ENCODE measurements at regions not wholly inside any gene's neighbourhood (a gene's known extent, or its start where the extent isn't known, plus 50 kb on each side); places are given as distances from the start of the nearest gene placed in this dataset.

DNA sequence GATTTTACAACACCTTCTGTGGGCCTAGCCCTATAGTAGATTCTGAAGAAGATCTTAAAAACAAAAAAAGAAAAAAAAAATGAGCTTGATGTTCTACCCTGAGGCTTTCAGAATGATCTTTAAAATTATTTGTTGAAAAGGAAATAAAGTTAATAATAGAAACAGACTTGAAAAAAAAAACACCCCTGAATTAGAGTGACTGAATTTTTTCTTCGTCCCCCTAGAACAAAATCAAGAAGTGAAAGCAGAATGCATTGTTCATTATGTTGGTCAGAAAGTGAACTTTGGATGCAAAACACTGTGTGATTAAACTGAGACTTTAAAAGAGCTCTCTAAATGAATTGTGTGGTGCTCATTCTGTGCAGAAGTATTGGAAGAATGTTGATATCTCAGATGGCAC is 1384.4 kb upstream of the PIK3C3 start:
- no peak for TF ChIP-seq JUN (IDR thresholded peaks at IDR 0.05; ENCODE audit: borderline replicate concordance, insufficient read depth, insufficient read length, low read depth)
- TF ChIP-seq, protein P1, sequence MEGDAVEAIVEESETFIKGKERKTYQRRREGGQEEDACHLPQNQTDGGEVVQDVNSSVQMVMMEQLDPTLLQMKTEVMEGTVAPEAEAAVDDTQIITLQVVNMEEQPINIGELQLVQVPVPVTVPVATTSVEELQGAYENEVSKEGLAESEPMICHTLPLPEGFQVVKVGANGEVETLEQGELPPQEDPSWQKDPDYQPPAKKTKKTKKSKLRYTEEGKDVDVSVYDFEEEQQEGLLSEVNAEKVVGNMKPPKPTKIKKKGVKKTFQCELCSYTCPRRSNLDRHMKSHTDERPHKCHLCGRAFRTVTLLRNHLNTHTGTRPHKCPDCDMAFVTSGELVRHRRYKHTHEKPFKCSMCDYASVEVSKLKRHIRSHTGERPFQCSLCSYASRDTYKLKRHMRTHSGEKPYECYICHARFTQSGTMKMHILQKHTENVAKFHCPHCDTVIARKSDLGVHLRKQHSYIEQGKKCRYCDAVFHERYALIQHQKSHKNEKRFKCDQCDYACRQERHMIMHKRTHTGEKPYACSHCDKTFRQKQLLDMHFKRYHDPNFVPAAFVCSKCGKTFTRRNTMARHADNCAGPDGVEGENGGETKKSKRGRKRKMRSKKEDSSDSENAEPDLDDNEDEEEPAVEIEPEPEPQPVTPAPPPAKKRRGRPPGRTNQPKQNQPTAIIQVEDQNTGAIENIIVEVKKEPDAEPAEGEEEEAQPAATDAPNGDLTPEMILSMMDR (IDR thresholded peaks at IDR 0.05; ENCODE audit: extremely low read depth in 1 of 2, insufficient read depth in 1 of 2, low read depth in 1 of 2, low read length in 2 of 2): no peak
- TF ChIP-seq POLR2A (IDR thresholded peaks at IDR 0.05; ENCODE audit: low read depth, low read length): no peak
- TF ChIP-seq EZH2 (IDR thresholded peaks at IDR 0.05; ENCODE audit: borderline replicate concordance, low read depth, low read length, severe bottlenecking): no peak

Measured in endothelial cell of umbilical vein (primary cell).